ENCODE measurements at regions not wholly inside any gene's neighbourhood (a gene's known extent, or its start where the extent isn't known, plus 50 kb on each side); places are given as distances from the start of the nearest gene placed in this dataset.
A peak's percentile ranks its signal among the peaks of the same experiment; 100 is the strongest.

- TF ChIP-seq EZH2 (IDR thresholded peaks at IDR 0.05; ENCODE audit: low read depth) (no peak), CTCF (conservative IDR thresholded peaks at IDR 0.05) (no peak)
- no TSS peak for BruUV-seq (replicated peaks)
- H3K4me2 ChIP-seq = no peak overlapping the region
- no peaks in the 10 kb centered on the region for H3K27me3 ChIP-seq (ENCODE audit: insufficient read depth, low read depth)
- no peaks in the 10 kb centered on the region for H3K36me3 ChIP-seq (ENCODE audit: low read depth)
- no peaks in the 10 kb centered on the region for H3K79me2 ChIP-seq (ENCODE audit: low read depth)
- intact Hi-C loops (cut with micrococcal nuclease; ENCODE audit: unreplicated experiment) = loop anchor here (5.0 to 10.0 kb wide), 3 partner anchors 85 to 278 kb away; no protein-coding TSS in a partner anchor
- DNase-seq = no peak
- POLR2A ChIA-PET (ENCODE audit: unreplicated experiment) = interaction anchor here (0.6 kb wide), 1 partner anchor 676 kb away, joined by 4 read pairs; no protein-coding TSS in a partner anchor
- no peak overlapping the region for H3K4me3 ChIP-seq
- H2AFZ ChIP-seq = no peak overlapping the region
- no peak overlapping the region for H3K27ac ChIP-seq
- CTCF ChIA-PET = no interaction called here
- H3K4me1 ChIP-seq (replicated peaks; ENCODE audit: insufficient read depth) = peaks cover 8% of the 10 kb centered on the region; the same call in 1 of the 2 replicates
- no peaks in the 10 kb centered on the region for H3F3A ChIP-seq (ENCODE audit: insufficient read depth, low read depth)
- H3K9me3 ChIP-seq (ENCODE audit: insufficient read depth, low read depth) = no peaks in the 10 kb centered on the region
- H4K20me1 ChIP-seq (ENCODE audit: insufficient read depth) = no peaks in the 10 kb centered on the region
- no peaks in the 10 kb centered on the region for H3K9me2 ChIP-seq (ENCODE audit: insufficient read depth)
Observed at GRCh38 chr7:142602756-142603155, 146.5 kb upstream of the PRSS1 start.

GRCh38 chr7:142602183-142602582, 147.1 kb upstream of the PRSS1 start:
- ChIA-PET POLR2A (ENCODE audit: unreplicated experiment) (interaction anchor here (0.6 kb wide), 1 partner anchor 676 kb away, joined by 4 read pairs; no protein-coding TSS in a partner anchor), CTCF (no interaction called here)
- intact Hi-C loops (cut with micrococcal nuclease; ENCODE audit: unreplicated experiment) = loop anchor here (5.0 to 10.0 kb wide), 3 partner anchors 85 to 277 kb away; no protein-coding TSS in a partner anchor

GRCh38 chr7:142598297-142598696, 151.0 kb upstream of the PRSS1 start:
- intact Hi-C loops (cut with micrococcal nuclease; ENCODE audit: unreplicated experiment) = no loop called here
- Histone ChIP-seq H3K79me2 (ENCODE audit: low read depth) (no peaks in the 10 kb centered on the region), H2AFZ (0 out of 2 replicates have a peak overlapping the region, but pooled peaks have one; percentile 26), H3K4me1 (replicated peaks; ENCODE audit: insufficient read depth) (no peaks in the 10 kb centered on the region), H3K27ac (no peak overlapping the region), H3K27me3 (ENCODE audit: insufficient read depth, low read depth) (no peaks in the 10 kb centered on the region), H3K4me2 (no peak overlapping the region), H3K9me2 (ENCODE audit: insufficient read depth) (no peaks in the 10 kb centered on the region), H4K20me1 (ENCODE audit: insufficient read depth) (no peaks in the 10 kb centered on the region), H3K36me3 (ENCODE audit: low read depth) (no peaks in the 10 kb centered on the region), H3K9me3 (ENCODE audit: insufficient read depth, low read depth) (no peaks in the 10 kb centered on the region), H3F3A (ENCODE audit: insufficient read depth, low read depth) (no peaks in the 10 kb centered on the region), H3K4me3 (no peak overlapping the region)
- no TSS peak for BruUV-seq (replicated peaks)
- TF ChIP-seq CTCF (conservative IDR thresholded peaks at IDR 0.05) (no peak), EZH2 (IDR thresholded peaks at IDR 0.05; ENCODE audit: low read depth) (no peak)
- POLR2A ChIA-PET (ENCODE audit: unreplicated experiment) = no interaction called here
- no peak for DNase-seq
- CTCF ChIA-PET = interaction anchor here (0.6 to 0.7 kb wide), 2 partner anchors 64 to 1875 kb away, joined by 3 to 4 read pairs; no protein-coding TSS in a partner anchor

More at GRCh38 chr7:142602183-142602582, 147.1 kb upstream of the PRSS1 start:
- Histone ChIP-seq H3K27ac (no peak overlapping the region), H3K9me2 (ENCODE audit: insufficient read depth) (no peaks in the 10 kb centered on the region), H3K36me3 (ENCODE audit: low read depth) (no peaks in the 10 kb centered on the region), H3K79me2 (ENCODE audit: low read depth) (no peaks in the 10 kb centered on the region), H3K4me2 (no peak overlapping the region), H4K20me1 (ENCODE audit: insufficient read depth) (no peaks in the 10 kb centered on the region), H3K27me3 (ENCODE audit: insufficient read depth, low read depth) (no peaks in the 10 kb centered on the region), H3K4me1 (replicated peaks; ENCODE audit: insufficient read depth) (peaks cover 8% of the 10 kb centered on the region; the same call in 1 of the 2 replicates), H3K9me3 (ENCODE audit: insufficient read depth, low read depth) (no peaks in the 10 kb centered on the region), H3K4me3 (no peak overlapping the region), H3F3A (ENCODE audit: insufficient read depth, low read depth) (no peaks in the 10 kb centered on the region), H2AFZ (no peak overlapping the region)
- no peak for TF ChIP-seq EZH2 (IDR thresholded peaks at IDR 0.05; ENCODE audit: low read depth)
- no peak for TF ChIP-seq CTCF (conservative IDR thresholded peaks at IDR 0.05)
- no peak for DNase-seq
- BruUV-seq (replicated peaks) = no TSS peak

Measured in PC-9 (cell line).